Rectal smooth muscle tissue (tissue), 1 donor: ENCODE measurements at regions not wholly inside any gene's neighbourhood (a gene's known extent, or its start where the extent isn't known, plus 50 kb on each side); places are given as distances from the start of the nearest gene placed in this dataset.
"Not testable (repeated sequence)": the region's sequence is repeated elsewhere in the genome, so short reads cannot be mapped to it uniquely, and the experiment has no call there.

Source experiments
- H3K27ac ChIP-seq: one replicate; pipeline ENCODE4 v1.7.0; 2013; ENCODE audit warnings: low read depth, low read length, inconsistent platforms
- H3K27me3 ChIP-seq: one replicate; pipeline ENCODE4 v1.7.0; 2013; ENCODE audit warnings: low read length; ENCODE audit not compliant: control insufficient read depth, insufficient read depth
- H3K36me3 ChIP-seq: one replicate; pipeline ENCODE4 v1.7.0; 2013; ENCODE audit warnings: low read length; ENCODE audit not compliant: control insufficient read depth, insufficient read depth
- H3K4me1 ChIP-seq: one replicate; pipeline ENCODE4 v1.7.0; 2013; ENCODE audit warnings: low read length; ENCODE audit not compliant: control insufficient read depth, insufficient read depth
- H3K4me3 ChIP-seq: one replicate; pipeline ENCODE4 v1.7.0; 2013; ENCODE audit warnings: low read length
- H3K9ac ChIP-seq: one replicate; pipeline ENCODE4 v1.7.0; 2013; ENCODE audit warnings: low read length

DNA sequence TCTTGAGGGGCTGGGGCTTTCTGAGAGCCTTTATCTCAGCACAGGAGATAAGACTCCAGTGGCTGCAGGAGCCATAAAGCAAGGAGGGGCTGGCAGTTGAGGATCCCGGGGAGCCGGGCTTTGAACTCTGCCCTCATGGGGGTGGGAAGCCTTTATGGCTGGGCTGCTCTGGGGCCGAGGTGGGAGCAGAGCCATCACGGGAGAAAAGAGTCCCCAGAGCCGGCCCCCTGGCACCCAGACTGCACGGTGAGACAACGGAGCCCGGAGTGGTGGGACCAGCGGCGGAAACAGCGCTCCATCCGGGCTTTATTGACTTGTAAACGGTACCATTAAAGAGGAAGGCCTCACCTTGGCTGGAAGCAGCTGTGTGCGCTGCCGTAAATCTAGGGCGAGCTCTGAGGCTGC is 162.6 kb downstream of the MYCN start:
- Histone ChIP-seq H3K27ac (no peak overlapping the region), H3K4me3 (no peak overlapping the region), H3K4me1 (no peaks in the 10 kb centered on the region), H3K9ac (no peak overlapping the region), H3K27me3 (no peaks in the 10 kb centered on the region), H3K36me3 (no peaks in the 10 kb centered on the region)

DNA sequence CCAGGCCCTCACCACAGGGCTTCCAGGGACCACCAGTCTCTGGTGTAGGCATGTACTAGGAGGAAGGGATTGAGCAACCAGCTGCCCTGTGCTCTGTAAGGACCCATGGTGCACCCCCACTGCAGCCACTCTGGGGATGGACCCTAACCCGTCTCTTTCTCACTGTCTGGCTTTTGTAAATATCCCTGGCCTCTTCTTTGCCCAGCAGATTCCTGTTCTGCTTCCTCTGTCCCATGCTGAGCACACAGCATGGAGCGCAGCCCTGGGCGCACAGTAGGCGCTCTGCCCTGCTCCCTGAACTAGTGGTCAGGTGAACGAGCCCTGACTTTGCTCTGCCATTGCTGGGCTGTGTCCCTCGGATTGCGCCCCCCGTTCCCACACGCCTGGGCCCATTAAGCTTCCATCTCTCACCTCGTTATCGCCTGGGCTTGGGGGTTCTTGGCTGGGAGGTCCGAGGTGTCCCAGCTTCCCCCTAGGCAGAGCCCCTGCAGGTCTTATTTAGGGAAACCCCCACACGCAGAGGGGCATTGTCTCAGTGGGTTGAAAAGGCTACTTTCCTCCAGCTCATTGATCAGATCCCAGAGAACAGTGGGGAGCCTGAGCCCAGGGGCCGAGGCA is 162.1 kb downstream of the MYCN start:
- Histone ChIP-seq H3K4me1 (no peaks in the 10 kb centered on the region), H3K4me3 (no peak overlapping the region), H3K36me3 (no peaks in the 10 kb centered on the region), H3K27me3 (no peaks in the 10 kb centered on the region), H3K27ac (no peak overlapping the region), H3K9ac (no peak overlapping the region)

DNA sequence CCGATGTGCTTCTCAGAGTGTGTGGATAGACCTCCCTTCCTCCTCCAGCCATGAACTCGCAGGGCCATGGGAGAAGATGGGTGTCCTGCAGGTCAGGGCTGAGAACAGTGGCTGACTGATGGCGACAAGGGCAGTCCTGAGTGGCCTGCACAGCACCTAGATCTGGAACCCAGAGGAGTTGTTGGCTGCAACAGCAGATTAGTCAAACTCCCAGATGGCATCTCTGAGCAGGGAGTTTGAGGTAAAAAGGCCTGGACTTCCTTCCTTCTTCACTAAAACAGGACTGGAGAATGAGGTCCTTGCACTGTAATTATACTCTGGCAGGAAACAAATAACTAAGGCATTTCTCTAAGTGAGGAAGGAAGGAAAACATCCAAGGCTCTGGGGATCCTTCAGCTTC is 160.8 kb downstream of the MYCN start:
- Histone ChIP-seq H3K36me3 (no peaks in the 10 kb centered on the region), H3K27ac (no peak overlapping the region), H3K27me3 (no peaks in the 10 kb centered on the region), H3K4me3 (no peak overlapping the region), H3K4me1 (no peaks in the 10 kb centered on the region), H3K9ac (no peak overlapping the region)

DNA sequence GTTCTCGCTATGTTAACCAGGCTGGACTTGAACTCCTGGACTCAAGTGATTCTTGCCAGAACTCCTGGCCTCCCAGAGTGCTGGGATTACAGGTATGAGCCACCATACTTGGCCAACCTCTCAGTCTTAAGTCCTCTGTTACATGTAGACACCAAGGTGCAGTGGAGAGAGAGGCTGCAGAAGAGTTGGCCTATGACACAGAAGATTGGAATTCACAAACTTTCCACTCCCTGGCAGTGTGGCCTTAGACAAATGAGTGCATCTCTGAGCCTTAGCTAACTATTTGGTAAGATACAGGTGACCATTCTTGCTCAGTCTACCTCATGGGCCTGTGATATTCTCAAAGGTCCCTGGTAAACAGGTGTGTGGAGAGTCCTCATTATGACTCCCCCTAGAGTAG is 159.7 kb downstream of the MYCN start:
- no peak overlapping the region for H3K27ac ChIP-seq

DNA sequence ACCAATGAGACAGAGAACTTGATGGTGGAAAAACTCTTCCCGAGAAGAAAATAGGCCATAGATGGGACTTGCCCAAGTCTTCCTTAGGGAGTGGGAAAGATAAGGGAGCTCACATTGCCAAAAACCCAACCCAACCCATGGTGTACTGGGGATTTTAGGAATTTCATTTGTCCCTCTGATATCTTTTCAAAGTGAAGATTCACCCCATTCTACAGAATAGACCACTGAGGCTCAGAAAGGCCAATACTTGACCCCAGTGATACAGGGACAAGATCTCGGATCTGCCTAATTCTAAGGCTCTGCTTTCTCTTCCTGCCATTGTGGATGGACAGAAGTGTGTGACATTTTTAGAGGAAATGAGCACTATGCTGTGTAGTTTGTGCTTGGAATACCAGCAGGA is 159.0 kb downstream of the MYCN start:
- Histone ChIP-seq H3K4me1 (no peaks in the 10 kb centered on the region), H3K4me3 (no peak overlapping the region), H3K27ac (no peak overlapping the region), H3K9ac (no peak overlapping the region), H3K36me3 (no peaks in the 10 kb centered on the region), H3K27me3 (no peaks in the 10 kb centered on the region)

More for the DNA sequence above, 159.7 kb downstream of the MYCN start:
- H3K9ac ChIP-seq, result no peak overlapping the region
- H3K4me3 ChIP-seq, result no peak overlapping the region
- no peaks in the 10 kb centered on the region for H3K27me3 ChIP-seq
- no peaks in the 10 kb centered on the region for H3K4me1 ChIP-seq
- H3K36me3 ChIP-seq, result no peaks in the 10 kb centered on the region

DNA sequence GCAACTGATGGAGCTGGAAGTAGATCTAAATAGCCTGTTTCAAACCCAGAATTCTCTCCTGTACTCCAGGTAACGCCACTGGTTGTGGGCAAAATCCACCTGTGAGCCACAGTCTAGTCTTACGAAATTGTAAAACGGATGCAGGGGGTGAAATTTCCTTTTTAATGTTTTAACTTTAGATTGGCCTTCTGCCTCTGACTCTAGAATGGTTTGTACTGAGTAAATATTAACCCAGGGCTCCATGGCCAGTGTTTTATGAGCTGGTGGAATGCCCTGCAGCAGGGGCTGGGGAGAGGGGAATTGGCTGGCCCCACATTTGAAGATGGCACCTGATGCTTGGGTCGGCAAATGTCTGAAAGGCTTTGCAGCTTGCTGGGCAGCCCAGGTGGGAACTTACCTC is 156.6 kb downstream of the MYCN start:
- no peaks in the 10 kb centered on the region for H3K4me1 ChIP-seq
- no peaks in the 10 kb centered on the region for H3K27me3 ChIP-seq
- no peak overlapping the region for H3K27ac ChIP-seq
- H3K4me3 ChIP-seq, result no peak overlapping the region
- no peak overlapping the region for H3K9ac ChIP-seq
- H3K36me3 ChIP-seq, result no peaks in the 10 kb centered on the region

DNA sequence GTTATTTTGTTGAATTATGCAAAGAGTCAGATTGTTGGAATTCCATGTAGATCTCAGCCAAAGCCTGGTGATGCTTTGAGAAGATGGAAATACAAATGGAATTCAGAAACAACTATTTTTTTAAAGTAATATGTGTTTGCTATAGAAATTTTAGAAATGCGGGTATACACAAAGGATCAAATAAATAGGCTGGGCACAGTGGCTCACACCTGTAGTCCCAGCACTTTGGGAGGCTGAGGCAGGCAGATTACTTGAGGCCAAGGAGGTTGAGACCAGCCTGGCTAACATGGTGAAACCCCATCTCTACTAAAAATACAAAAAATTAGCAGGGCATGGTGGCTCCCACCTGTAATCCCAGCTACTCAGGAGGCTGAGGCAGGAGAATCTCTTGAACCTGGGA is 155.1 kb downstream of the MYCN start:
- H3K4me3 ChIP-seq, H3K27me3 ChIP-seq, H3K36me3 ChIP-seq, H3K27ac ChIP-seq, H3K9ac ChIP-seq, H3K4me1 ChIP-seq: not testable (repeated sequence)

DNA sequence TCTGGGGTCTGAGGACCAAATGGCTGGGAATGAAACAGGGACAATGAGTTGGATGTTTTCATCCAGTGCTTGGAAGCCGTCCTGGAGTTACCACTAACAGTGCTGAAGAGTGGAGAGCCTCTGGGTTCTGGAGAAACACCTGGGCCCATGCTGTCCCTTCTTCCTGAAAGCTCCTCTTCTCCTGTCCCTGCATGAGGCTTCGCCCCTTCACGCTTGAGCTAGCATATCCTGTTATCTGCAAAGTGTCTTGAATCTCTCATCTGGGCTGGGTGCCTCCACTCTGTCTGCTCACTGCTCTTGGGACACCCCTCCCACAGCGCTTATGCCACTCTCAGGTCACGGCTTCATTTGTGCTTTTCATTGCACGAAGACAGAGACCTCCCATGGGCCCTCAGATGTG is 154.5 kb downstream of the MYCN start:
- H3K36me3 ChIP-seq, result no peaks in the 10 kb centered on the region
- no peaks in the 10 kb centered on the region for H3K27me3 ChIP-seq
- H3K4me3 ChIP-seq, result no peak overlapping the region
- H3K27ac ChIP-seq, result no peak overlapping the region
- no peaks in the 10 kb centered on the region for H3K4me1 ChIP-seq
- H3K9ac ChIP-seq, result no peak overlapping the region

DNA sequence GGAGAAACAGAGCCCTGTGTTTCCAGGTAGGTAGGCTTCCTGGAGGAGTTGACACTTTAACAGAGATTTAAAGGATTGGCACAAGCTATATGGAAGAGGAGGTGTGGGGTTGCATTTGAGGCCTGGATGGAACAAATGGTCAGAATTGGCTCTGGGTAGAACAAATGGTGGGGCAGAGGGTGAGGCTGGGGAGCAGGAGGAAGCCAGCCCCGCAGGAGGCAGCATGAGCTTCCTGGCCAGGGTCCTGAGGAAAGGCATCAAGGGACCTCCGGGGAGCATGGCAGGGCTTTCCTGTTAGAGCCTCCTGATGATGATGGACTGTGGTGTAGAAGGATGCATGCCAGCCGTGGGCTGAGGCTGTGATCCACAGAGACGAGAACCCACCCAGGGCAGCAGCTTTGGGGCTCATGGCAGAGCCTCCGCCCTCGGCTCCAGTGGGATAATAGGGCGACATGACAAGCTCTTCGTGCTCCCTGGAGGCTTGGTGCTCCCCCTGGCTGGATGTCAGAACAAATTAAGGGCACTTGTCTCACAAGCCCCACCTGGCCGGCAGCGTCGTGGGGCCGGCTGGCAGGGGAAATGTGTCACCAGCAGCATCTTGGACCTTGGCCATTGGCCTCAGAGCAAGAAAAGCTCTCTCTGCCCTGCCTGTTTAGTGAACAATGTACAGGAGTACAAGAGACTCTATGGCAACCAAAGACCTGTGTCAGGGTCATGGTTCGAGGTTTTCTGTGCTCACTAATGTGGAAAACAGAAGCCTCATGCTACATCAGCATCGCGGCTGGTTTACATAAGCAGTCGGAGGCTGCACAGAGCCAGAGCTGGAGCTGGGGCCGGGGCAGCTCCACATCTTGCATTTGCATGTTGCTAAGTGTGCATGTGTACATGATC is 153.5 kb downstream of the MYCN start:
- no peaks in the 10 kb centered on the region for H3K4me1 ChIP-seq
- no peak overlapping the region for H3K9ac ChIP-seq
- no peak overlapping the region for H3K4me3 ChIP-seq
- no peaks in the 10 kb centered on the region for H3K36me3 ChIP-seq
- no peak overlapping the region for H3K27ac ChIP-seq
- H3K27me3 ChIP-seq, result no peaks in the 10 kb centered on the region

DNA sequence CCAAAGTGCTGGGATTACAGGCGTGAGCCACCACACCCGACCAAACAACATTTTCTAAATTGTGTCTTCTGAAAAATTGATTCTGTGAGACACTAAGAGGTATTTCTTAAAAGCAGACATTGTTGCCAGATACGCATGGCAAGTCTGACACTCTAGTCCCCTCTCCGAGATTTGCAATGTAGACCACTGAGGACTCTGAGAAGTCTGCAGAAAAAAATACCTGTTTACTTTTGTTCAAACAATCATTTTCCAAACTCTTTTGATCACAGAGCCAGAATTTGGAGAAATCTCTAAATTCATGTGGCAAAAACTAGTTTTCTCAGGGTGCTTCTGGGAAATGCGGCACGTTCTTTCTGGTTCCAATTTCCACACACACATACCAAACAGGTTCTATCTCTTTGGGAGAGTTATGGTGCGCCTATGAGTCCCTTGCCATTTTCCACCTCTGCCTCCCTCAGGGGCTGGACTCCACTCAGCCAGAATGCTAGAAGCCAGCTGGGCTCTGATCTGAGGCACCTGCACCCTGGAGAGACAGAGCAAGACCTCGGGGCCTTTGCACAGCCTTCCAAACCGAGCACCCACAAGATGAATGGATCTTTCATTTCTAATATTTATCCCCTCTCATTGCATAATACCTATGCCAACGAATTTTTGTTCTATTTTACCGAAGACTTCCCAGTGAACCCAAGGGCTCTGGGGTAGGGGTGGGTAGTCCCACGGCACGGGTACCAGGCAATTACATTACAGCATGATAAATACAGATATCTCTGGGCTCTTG is 152.7 kb downstream of the MYCN start:
- Histone ChIP-seq H3K4me1 (no peaks in the 10 kb centered on the region), H3K9ac (no peak overlapping the region), H3K27ac (no peak overlapping the region), H3K36me3 (no peaks in the 10 kb centered on the region), H3K27me3 (no peaks in the 10 kb centered on the region), H3K4me3 (no peak overlapping the region)

DNA sequence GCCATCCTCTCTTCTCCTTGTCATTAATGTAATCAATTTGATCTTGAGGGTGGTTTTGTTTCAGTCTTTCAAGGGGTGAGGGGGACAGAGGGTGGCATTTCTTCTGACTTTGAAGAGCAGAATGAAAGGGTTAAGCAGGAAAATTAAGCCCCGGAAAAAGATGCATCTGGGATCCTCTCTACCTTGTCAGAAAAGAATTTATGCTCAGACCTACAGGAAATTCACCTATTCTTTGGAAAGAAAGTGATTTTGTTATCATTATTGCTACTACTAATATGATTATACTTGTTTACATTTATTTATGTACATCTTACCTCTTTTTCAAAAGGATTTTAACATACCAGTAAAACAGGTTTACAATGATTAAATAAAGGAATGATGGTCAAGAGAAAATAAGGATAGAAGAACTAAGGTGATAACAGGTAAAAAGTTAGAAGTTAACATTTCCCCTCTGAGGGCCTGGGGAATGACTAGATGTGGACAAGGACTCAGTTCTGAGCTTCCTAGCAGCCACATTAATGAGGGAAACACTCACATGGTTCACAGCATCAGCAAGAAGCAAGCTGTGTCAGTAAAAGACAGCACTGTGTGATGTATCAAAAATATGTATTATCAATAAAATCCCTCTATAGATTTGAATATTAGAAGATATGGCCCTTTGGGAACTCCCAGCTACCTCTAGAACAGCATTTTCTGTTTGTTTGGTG is 151.4 kb downstream of the MYCN start:
- Histone ChIP-seq H3K27me3 (no peaks in the 10 kb centered on the region), H3K9ac (no peak overlapping the region), H3K4me1 (no peaks in the 10 kb centered on the region), H3K4me3 (no peak overlapping the region), H3K27ac (no peak overlapping the region), H3K36me3 (no peaks in the 10 kb centered on the region)
